HG03139 (cell line): ENCODE measurements at regions not wholly inside any gene's neighbourhood (a gene's known extent, or its start where the extent isn't known, plus 50 kb on each side); places are given as distances from the start of the nearest gene placed in this dataset.
"Not testable (repeated sequence)": the region's sequence is repeated elsewhere in the genome, so short reads cannot be mapped to it uniquely, and the experiment has no call there.

Experiments used
- ATAC-seq: cut with Tn5 transposase; IDR thresholded peaks from one replicate; pipeline ENCODE4 v1.9.1; 2021; ENCODE audit not compliant: unreplicated experiment

- ATAC-seq: no peak
Observed at GRCh38 chr2:434625-435024, 146.7 kb upstream of the ALKAL2 start.

GRCh38 chr2:433216-433615 is 145.3 kb upstream of the ALKAL2 start:
- ATAC-seq: no peak

DNA sequence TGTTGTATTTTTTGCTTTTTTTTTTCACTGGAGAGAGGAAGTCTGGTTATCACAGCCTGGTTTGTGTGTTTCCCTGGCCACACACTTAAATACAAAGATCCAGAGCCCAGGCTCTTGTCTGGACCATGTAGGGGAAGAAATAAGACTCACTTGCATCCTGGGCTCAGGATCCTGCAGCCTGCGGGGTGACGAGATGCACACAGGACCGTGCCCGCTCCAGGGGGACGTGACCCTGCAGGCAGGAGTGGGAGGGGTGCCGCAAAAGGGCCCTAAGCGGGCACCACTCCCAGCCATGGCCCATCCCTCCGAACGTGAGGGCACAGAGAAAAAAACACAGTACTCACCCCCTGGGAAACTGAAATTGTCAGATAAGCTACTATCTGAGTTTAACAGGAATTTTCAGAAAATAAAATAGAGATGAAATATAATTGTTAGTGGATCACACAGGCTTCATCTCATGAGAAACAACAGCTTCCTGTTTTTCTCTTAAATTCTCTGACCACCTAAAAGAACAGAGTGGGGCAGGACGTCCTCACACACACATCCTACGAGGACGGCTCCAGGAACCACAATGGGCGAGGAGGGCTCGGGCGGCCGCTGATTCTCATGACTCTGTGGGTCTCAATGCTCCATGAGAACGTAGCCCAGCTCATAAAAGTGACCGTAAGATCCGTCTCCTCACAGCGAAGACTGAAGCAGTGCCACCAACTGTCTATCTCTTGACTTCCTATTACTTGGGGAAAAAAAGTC is 142.6 kb upstream of the ALKAL2 start:
- no peak for ATAC-seq

DNA sequence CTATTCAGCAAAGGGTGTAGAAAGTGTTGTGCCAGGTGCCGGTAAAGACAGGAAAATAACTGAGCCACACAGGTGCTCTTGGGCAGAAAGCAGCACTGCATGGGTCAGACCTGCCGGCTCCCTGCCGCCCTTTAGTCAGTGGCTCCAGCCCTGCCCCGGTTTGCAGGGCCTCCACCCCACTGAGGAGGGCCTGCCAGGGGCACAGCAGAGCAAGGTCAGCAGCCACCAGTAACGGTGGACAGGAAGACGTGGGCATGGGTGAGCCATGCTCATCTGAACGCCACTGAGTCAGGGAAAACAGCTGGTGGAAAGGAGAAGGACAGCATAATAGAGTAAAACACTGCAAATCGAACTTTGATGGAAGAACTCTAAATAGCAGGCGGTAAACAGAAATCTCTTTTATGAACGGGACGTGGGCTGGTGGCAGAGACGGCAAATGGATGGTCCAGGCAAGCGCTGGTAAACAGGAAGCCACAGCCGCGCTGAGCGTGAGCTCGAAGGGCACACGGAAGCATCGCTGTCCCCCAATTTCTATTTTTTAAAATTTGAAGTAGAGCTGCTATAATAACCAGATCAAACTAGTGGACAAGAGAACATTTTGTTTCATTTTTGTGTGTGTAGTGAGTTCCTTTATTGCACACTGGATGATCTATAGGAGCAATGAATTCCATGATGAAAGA is 141.8 kb upstream of the ALKAL2 start:
- no peak for ATAC-seq

- no peak for ATAC-seq
Observed at GRCh38 chr2:429142-429541, 141.3 kb upstream of the ALKAL2 start.

DNA sequence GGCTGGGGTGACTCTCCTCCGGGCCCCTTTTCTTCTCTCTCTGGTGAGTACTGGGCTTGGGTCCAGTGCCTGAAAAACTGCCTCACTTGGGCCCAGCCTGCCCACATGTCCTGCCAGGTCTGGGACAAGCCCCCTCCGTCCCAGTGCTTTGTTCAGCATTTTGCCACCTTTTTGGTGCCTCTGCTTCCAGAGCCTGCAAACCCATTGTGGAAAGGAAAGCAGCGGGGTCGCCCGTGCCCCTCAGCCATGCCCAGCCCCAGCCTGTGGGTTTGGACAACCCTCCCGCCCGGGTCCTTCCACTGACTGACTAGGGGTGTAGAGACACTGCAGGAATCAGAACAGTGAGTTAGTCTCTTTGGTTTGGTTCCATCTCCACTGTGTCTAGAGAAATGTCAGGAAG is 140.7 kb upstream of the ALKAL2 start:
- ATAC-seq: no peak

DNA sequence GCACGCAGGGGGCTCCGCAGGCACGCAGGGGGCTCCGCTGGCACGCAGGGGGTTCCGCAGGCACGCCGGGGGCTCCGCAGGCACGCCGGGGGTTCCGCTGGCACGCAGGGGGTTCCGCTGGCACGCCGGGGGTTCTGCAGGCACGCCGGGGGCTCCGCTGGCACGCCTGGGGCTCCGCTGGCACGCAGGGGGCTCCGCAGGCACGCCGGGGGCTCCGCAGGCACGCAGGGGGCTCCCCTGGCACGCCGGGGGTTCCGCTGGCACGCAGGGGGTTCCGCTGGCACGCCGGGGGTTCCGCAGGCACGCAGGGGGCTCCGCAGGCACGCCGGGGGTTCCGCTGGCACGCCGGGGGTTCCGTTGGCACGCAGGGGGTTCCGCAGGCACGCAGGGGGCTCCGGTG is 138.8 kb upstream of the ALKAL2 start:
- not testable (repeated sequence) for ATAC-seq

DNA sequence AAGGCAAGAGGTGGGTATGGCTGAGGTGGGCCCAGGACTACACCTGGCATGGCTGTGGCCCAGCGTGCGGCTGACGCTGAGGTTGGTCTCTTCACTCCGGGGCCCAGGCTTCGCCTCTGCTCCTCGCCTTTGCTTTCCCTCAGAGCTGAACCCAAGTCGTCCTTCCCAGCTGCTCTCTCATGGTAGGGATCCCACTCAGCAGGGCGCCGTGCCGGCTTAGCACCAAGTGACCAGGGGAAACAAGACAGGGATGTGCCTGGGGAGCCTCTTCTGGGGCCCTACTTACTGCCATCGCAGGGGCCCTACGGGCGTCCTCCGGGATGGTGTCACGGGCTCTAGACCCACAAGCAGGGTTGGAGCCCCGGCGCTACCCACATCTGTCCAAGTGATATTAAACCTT is 138.1 kb upstream of the ALKAL2 start:
- no peak for ATAC-seq

GRCh38 chr2:425243-425642 is 137.4 kb upstream of the ALKAL2 start:
- no peak for ATAC-seq

GRCh38 chr2:424306-425171 is 136.6 kb upstream of the ALKAL2 start:
- no peak for ATAC-seq

DNA sequence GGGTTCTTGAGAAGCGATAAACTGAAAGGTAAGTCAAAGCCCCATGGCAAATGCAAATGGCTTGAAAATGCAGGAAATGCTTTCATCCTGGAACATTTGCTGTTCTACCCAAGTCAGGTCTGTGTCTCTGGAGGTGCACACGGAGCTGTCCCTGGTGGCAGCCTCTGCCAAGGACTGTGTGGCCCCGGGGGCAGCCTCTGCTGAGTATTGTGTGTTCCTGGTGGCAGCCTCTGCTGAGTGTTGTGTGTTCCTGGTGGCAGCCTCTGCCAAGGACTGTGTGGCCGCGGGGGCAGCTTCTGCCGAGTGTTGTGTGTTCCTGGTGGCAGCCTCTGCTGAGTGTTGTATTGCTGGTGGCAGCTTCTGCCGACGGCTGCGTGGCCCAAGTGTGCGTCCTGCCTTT is 135.6 kb upstream of the ALKAL2 start:
- ATAC-seq: no peak

GRCh38 chr2:422676-423435 is 135.0 kb upstream of the ALKAL2 start:
- no peak for ATAC-seq

- ATAC-seq: no peak
Observed at GRCh38 chr2:421406-421805, 133.5 kb upstream of the ALKAL2 start.

DNA sequence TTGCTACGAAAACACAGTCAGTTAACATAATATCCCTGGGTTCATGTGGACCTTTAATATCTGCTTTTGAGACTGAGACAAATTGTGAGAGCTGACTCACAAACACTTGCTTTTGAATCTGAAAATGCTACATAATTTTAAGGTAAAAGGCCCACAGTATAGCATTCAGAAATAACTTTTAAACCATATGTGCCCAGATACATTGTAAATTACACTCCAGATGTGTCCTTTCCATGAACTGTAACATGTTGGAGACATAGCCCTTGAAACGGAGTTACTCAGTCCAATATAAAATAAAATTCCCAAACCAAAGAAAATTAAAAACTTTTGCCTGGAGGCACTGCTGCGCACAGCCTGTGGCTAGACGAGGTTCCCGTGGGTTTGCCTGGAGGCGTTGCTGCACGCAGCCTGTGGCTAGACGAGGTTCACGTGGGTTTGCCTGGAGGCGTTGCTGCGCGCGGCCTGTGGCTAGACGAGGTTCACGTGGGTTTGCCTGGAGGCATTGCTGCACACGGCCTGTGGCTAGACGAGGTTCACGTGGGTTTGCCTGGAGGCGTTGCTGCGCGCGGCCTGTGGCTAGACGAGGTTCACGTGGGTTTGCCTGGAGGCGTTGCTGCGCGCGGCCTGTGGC is 131.9 kb upstream of the ALKAL2 start:
- ATAC-seq: no peak

- ATAC-seq: no peak
Observed at GRCh38 chr2:417662-418061, 129.8 kb upstream of the ALKAL2 start.

GRCh38 chr2:417006-417405 is 129.1 kb upstream of the ALKAL2 start:
- no peak for ATAC-seq

DNA sequence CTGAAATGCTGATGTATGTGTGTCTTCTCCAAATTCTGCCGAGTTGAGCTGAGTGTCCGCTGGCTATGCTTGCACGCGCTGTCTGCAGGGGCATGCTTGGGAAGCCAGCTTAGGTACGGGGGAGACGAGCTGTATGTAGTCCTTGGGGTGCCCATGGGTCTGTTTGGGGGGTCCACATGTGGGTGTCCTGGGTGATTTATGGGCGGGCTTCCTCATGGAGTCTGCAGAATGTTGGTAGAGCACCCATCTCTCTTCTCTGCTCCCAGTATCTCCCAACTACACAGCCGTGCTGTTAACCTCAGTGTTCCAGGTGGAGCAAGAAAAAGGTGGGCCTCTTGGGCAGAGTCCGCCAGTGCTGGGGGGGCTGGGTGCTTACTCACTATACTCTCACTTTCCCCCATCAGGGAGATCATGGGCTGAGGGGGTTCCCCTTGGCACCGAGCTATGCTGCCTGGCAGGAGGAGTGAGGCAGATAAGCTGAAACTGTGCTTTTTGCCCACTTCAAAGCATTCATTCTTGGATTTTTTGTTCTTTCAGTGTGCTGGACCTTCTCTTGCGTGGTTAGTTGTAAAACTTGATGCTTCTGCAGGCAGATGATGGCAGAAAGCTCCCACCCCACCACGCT is 128.2 kb upstream of the ALKAL2 start:
- no peak for ATAC-seq

- ATAC-seq: no peak
Observed at GRCh38 chr2:409523-409922, 121.6 kb upstream of the ALKAL2 start.

- ATAC-seq: no peak
Observed at GRCh38 chr2:407630-408029, 119.7 kb upstream of the ALKAL2 start.

DNA sequence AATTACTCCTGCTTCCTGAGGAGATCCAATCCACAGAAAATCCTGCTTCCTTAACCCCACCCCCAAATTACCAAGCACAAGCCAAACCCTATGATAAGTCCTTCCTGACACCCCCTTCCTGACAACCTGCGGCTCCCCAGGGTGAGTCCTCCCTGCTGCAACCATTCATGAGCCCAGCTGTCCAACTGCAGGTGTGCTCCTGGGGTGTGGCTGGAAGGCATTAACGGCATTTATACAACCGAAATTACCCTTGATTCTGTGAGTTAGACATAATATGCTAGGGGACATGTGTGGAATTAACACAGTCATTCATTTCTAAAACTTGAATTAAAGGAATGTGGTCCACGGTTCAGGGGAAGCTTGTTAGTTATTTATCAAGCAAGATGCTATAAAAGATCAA is 119.0 kb upstream of the ALKAL2 start:
- ATAC-seq: no peak
